OCI-LY7 (cell line): ENCODE measurements at regions not wholly inside any gene's neighbourhood (a gene's known extent, or its start where the extent isn't known, plus 50 kb on each side); places are given as distances from the start of the nearest gene placed in this dataset.

Experiments used
- BruUV-seq: library from RNA; stranded (reverse); fragments of 400-500 nt; replicated peaks from 2 replicates; lab custom pipeline; 2021; lab: Mats Ljungman, UMichigan
- CTCF ChIA-PET: fragments of 300-600 bp; sonication (Branson Sonifier 250); formaldehyde crosslinking; loops from one replicate; lab custom pipeline; 2022; ENCODE audit warnings: antibody characterized with exemption; ENCODE audit not compliant: unreplicated experiment; lab: Charles Lee
- POLR2A ChIA-PET: fragments of 300-600 bp; sonication (Branson Sonifier 250); formaldehyde crosslinking; loops from one replicate; lab custom pipeline; 2022; ENCODE audit warnings: antibody characterized with exemption; lab: Charles Lee
- DNase-seq: peaks from one replicate; pipeline ENCODE4 v3.0.0-alpha.2; 2015; ENCODE audit warnings: low spot score
- H2AFZ ChIP-seq: fragments of 200-600 bp; sonication (generic), shearing (Covaris generic); 2 replicates; pipeline ENCODE4 v1.6.1; 2014; ENCODE audit warnings: mild to moderate bottlenecking, antibody characterized with exemption, low read length, moderate library complexity
- H3K27ac ChIP-seq: fragments of 200-600 bp; sonication (generic); 2 replicates; pipeline ENCODE4 v1.5.1; 2014; ENCODE audit warnings: mixed run types, low read depth, mild to moderate bottlenecking, moderate library complexity, low read length, inconsistent platforms; ENCODE audit not compliant: poor library complexity, severe bottlenecking
- H3K36me3 ChIP-seq: fragments of 200-600 bp; sonication (generic); 2 replicates; pipeline ENCODE4 v1.6.1; 2014; ENCODE audit warnings: mild to moderate bottlenecking, antibody characterized with exemption, low read length, moderate library complexity, mixed read lengths; ENCODE audit not compliant: insufficient read depth
- H3K4me1 ChIP-seq: fragments of 200-600 bp; sonication (generic); 2 replicates; pipeline ENCODE4 v1.5.1; 2014; ENCODE audit warnings: mild to moderate bottlenecking, low read length; ENCODE audit not compliant: insufficient read depth, poor library complexity, severe bottlenecking
- H3K4me2 ChIP-seq: fragments of 200-600 bp; sonication (generic); 2 replicates; pipeline ENCODE4 v1.6.1; 2014; ENCODE audit warnings: mild to moderate bottlenecking, low read length
- H3K4me3 ChIP-seq: fragments of 200-600 bp; sonication (generic); 2 replicates; pipeline ENCODE4 v1.5.1; 2014; ENCODE audit warnings: mild to moderate bottlenecking, low read depth, low read length; ENCODE audit not compliant: poor library complexity, severe bottlenecking
- H3K79me2 ChIP-seq: fragments of 200-600 bp; sonication (generic); 2 replicates; pipeline ENCODE4 v1.6.1; 2016; ENCODE audit warnings: low read depth, mild to moderate bottlenecking, low read length, moderate library complexity, mixed read lengths; ENCODE audit not compliant: insufficient read depth
- H3K9me2 ChIP-seq: fragments of 200-600 bp; sonication (generic); 2 replicates; pipeline ENCODE4 v1.6.1; 2016; ENCODE audit warnings: mild to moderate bottlenecking, low read length, mixed read lengths; ENCODE audit not compliant: insufficient read depth
- H3K9me3 ChIP-seq: fragments of 200-600 bp; sonication (generic); 2 replicates; pipeline ENCODE4 v1.6.1; 2014; ENCODE audit warnings: mild to moderate bottlenecking, mixed run types, low read length, mixed read lengths
- H4K20me1 ChIP-seq: fragments of 200-600 bp; sonication (generic); 2 replicates; pipeline ENCODE4 v1.6.1; 2014; ENCODE audit warnings: mild to moderate bottlenecking, antibody characterized with exemption, low read length, moderate library complexity, mixed read lengths; ENCODE audit not compliant: insufficient read depth
- CTCF ChIP-seq: fragments of 200-600 bp; sonication (generic); conservative IDR thresholded peaks from 2 replicates; pipeline ENCODE4 v1.5.1; 2014; ENCODE audit warnings: mild to moderate bottlenecking, antibody characterized with exemption, low read length, moderate library complexity, mixed read lengths
- EZH2phosphoT487 ChIP-seq: fragments of 200-600 bp; sonication (generic); IDR thresholded peaks from 2 replicates; pipeline ENCODE4 v1.6.1; 2018; ENCODE audit warnings: low read depth, borderline replicate concordance, mild to moderate bottlenecking, mixed run types, antibody characterized with exemption, low read length, moderate library complexity, mixed read lengths
- intact Hi-C: fragments of 100-400 bp; cut with micrococcal nuclease; formaldehyde crosslinking; loops from one replicate; pipeline ENCODE4 v1.10.0; 2022; ENCODE audit not compliant: unreplicated experiment

- no TSS peak for BruUV-seq
- no peak overlapping the region for H3K4me2 ChIP-seq
- H4K20me1 ChIP-seq, result no peaks in the 10 kb centered on the region
- ChIA-PET CTCF (no interaction called here), POLR2A (interaction anchor here (0.6 to 1.3 kb wide), 4 partner anchors 11 to 1834 kb away, joined by 3 to 4 read pairs (median 3); no protein-coding TSS in a partner anchor)
- H3K9me3 ChIP-seq, result no peaks in the 10 kb centered on the region
- no peaks in the 10 kb centered on the region for H3K36me3 ChIP-seq
- no peaks in the 10 kb centered on the region for H3K9me2 ChIP-seq
- H3K79me2 ChIP-seq, result no peaks in the 10 kb centered on the region
- DNase-seq, result no peak
- H3K4me3 ChIP-seq, result no peak overlapping the region
- intact Hi-C loops, result no loop called here
- H3K4me1 ChIP-seq, result no peaks in the 10 kb centered on the region
- no peak overlapping the region for H3K27ac ChIP-seq
- TF ChIP-seq EZH2phosphoT487 (no peak), CTCF (no peak)
- no peak overlapping the region for H2AFZ ChIP-seq
These were observed 356.8 kb downstream of the CCSER2 start for GRCh38 chr10:84685047-84685660.

- CTCF ChIA-PET, result no interaction called here
- H3K27ac ChIP-seq, result no peak overlapping the region
- BruUV-seq, result no TSS peak
These were observed 364.6 kb downstream of the CCSER2 start for GRCh38 chr10:84693006-84693405.

More at GRCh38 chr10:84693006-84693405, 364.6 kb downstream of the CCSER2 start:
- no peak for TF ChIP-seq CTCF
- no peak for TF ChIP-seq EZH2phosphoT487
- no peak for DNase-seq
- no peaks in the 10 kb centered on the region for H3K9me3 ChIP-seq
- no peaks in the 10 kb centered on the region for H3K9me2 ChIP-seq
- intact Hi-C loops, result no loop called here
- H3K4me2 ChIP-seq, result no peak overlapping the region
- no peaks in the 10 kb centered on the region for H4K20me1 ChIP-seq
- no peaks in the 10 kb centered on the region for H3K36me3 ChIP-seq
- H3K79me2 ChIP-seq, result no peaks in the 10 kb centered on the region
- no peak overlapping the region for H2AFZ ChIP-seq
- no peaks in the 10 kb centered on the region for H3K4me1 ChIP-seq
- POLR2A ChIA-PET, result no interaction called here
- no peak overlapping the region for H3K4me3 ChIP-seq
